Hepatocyte (in vitro differentiated cells): ENCODE measurements at regions not wholly inside any gene's neighbourhood (a gene's known extent, or its start where the extent isn't known, plus 50 kb on each side); places are given as distances from the start of the nearest gene placed in this dataset.

ENCODE experiments used
- CTCF ChIP-seq: fragments of 200-600 bp; sonication (generic); IDR thresholded peaks from 2 replicates; pipeline ENCODE4 v1.5.1; 2016; ENCODE audit warnings: antibody characterized with exemption, mild to moderate bottlenecking; ENCODE audit not compliant: poor library complexity
- EZH2phosphoT487 ChIP-seq: fragments of 200-600 bp; sonication (generic); IDR thresholded peaks from one replicate; pipeline ENCODE4 v1.6.1; 2018; ENCODE audit warnings: antibody characterized with exemption, mild to moderate bottlenecking, low read depth, moderate library complexity; ENCODE audit not compliant: unreplicated experiment, severe bottlenecking

GRCh38 chr9:78692871-78693270 lies 395.9 kb downstream of the PSAT1 start:
- TF ChIP-seq CTCF, result no peak
- TF ChIP-seq EZH2phosphoT487, result no peak
